Lower leg skin (tissue), 4 donors: ENCODE measurements at regions not wholly inside any gene's neighbourhood (a gene's known extent, or its start where the extent isn't known, plus 50 kb on each side); places are given as distances from the start of the nearest gene placed in this dataset.

Source experiments
- DNase-seq, 2 donors: peaks; one replicate each; pipeline ENCODE4 v3.0.0-alpha.2; 2019; ENCODE audit warnings: low spot score in 2 of 2
- H3K4me3 ChIP-seq: fragments of 200-600 bp; sonication (generic); 2 replicates; pipeline ENCODE4 v1.5.1; 2017; ENCODE audit warnings: mild to moderate bottlenecking, low read depth; ENCODE audit not compliant: poor library complexity, severe bottlenecking
- CTCF ChIP-seq, 3 donors: fragments of 450-650 bp; IDR thresholded peaks; one replicate each; pipeline ENCODE4 v1.5.1; 2016; ENCODE audit warnings: antibody characterized with exemption in 3 of 3, mild to moderate bottlenecking in 3 of 3, moderate library complexity in 2 of 3
- POLR2A ChIP-seq, 2 donors: fragments of 450-650 bp; IDR thresholded peaks; one replicate each; pipeline ENCODE4 v1.6.1; 2016 to 2017; ENCODE audit warnings: antibody characterized with exemption in 2 of 2, mild to moderate bottlenecking in 1 of 2, moderate library complexity in 1 of 2
- WGBS, 2 donors: methylation state at CpG; one replicate each; pipeline ENCODE4 v1.1.5; 2018; 5-methylcytosine and 5-hydroxymethylcytosine counted together
- intact Hi-C: fragments of 100-400 bp; cut with DNase I; formaldehyde crosslinking; loops from one replicate; pipeline ENCODE4 v1.15.0; 2023; ENCODE audit warnings: low total_unique reads

GRCh38 chr10:58019863-58020537, 247.7 kb downstream of the IPMK start:
- intact Hi-C loops: no loop called here
- H3K4me3 ChIP-seq: no peak overlapping the region
- no peak for TF ChIP-seq CTCF (IDR thresholded peaks at IDR 0.05)
- TF ChIP-seq POLR2A (IDR thresholded peaks at IDR 0.05): no peak
- 75 to 81% methylated on average over 3 of the region's 3 CpGs for whole genome bisulfite sequencing, 2 donors
- DNase-seq: no peak

DNA sequence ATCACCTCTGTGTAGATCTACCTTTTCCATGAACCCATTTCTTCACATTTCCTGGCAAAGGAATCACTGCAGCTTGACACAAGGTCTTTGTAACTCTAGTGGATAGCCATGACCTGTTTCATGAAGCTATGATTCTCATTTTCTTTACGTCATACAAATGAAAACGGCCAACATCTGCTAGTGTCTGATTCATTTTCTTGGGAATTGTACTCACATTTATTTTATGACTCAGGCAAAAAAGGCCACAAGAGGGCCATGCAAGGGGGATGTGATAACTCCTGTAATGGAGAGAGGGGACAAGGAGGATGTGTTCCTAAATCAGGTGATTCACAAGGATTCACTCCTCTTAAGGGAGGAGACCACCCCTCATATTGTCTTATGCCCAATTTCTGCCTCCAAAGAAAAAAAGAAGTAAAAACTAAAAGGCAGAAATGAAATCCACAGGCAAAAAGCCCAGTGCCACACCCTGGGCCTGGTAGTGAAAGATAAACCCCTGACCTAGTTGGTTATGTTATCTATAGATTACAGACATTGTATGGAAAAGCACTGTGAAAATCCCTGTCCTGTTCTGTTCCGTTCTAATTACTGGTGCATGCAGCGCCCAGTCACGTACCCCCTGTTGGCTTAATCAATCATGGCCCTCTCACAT, 249.9 kb downstream of the IPMK start:
- no peak overlapping the region for H3K4me3 ChIP-seq
- intact Hi-C loops: no loop called here
- no peak for TF ChIP-seq POLR2A (IDR thresholded peaks at IDR 0.05)
- no peak for TF ChIP-seq CTCF (IDR thresholded peaks at IDR 0.05)
- WGBS, 2 donors: 82 to 85% methylated on average over 5 of the region's 5 CpGs
- DNase-seq: no peak

GRCh38 chr10:58016614-58017013, 251.1 kb downstream of the IPMK start:
- WGBS, 2 donors: 97 to 100% methylated on average over 1 of the region's 1 CpG
- TF ChIP-seq POLR2A (IDR thresholded peaks at IDR 0.05) (no peak), CTCF (IDR thresholded peaks at IDR 0.05) (no peak)
- DNase-seq: no peak
- H3K4me3 ChIP-seq: no peak overlapping the region
- intact Hi-C loops: no loop called here

DNA sequence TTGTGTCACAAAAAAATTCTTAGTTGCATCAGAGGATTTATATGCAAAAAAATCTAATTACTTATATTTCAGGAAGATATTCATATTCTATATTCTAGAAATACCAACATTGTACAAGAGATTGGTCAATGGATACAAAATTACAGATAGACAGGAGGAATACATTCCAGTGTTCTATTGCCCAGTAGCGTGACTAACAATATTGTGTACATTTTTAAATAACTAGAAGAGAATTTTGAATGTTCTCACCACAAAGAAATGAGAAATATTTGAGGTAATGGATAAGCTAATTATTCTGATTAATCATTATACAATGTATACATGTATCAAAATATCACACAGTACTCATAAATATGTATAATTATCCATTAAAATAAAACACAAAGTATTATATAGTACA, 253.3 kb downstream of the IPMK start:
- no peak for DNase-seq
- 85 to 87% methylated on average over 1 of the region's 1 CpG for WGBS, 2 donors
- intact Hi-C loops: no loop called here
- TF ChIP-seq POLR2A (IDR thresholded peaks at IDR 0.05): no peak
- no peak for TF ChIP-seq CTCF (IDR thresholded peaks at IDR 0.05)
- no peak overlapping the region for H3K4me3 ChIP-seq

DNA sequence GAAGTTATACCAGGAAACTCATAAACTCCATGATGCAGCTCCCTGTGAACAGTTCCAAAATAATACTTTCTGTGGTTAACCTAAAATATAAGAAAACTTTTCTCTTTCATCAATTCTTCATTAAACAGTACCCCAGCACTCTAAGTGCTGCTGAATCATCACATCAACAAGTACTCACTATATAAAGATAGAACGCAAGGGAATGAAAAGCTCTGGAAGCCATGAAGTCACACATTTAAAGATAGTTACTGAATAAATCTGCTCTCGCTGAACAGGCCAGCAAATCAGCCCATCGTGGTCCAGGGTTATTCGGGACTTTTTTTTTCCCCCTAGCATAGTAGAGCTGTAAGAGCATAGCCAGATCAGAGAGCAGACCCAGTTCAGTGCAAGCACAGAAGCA, 254.3 kb downstream of the IPMK start:
- TF ChIP-seq POLR2A (IDR thresholded peaks at IDR 0.05): no peak
- no peak for TF ChIP-seq CTCF (IDR thresholded peaks at IDR 0.05)
- 87 to 90% methylated on average over 4 of the region's 4 CpGs for WGBS, 2 donors

More for the DNA sequence above, 254.3 kb downstream of the IPMK start:
- DNase-seq: no peak
- H3K4me3 ChIP-seq: no peak overlapping the region
- intact Hi-C loops: no loop called here
